ENCODE measurements at regions not wholly inside any gene's neighbourhood (a gene's known extent, or its start where the extent isn't known, plus 50 kb on each side); places are given as distances from the start of the nearest gene placed in this dataset.

DNA sequence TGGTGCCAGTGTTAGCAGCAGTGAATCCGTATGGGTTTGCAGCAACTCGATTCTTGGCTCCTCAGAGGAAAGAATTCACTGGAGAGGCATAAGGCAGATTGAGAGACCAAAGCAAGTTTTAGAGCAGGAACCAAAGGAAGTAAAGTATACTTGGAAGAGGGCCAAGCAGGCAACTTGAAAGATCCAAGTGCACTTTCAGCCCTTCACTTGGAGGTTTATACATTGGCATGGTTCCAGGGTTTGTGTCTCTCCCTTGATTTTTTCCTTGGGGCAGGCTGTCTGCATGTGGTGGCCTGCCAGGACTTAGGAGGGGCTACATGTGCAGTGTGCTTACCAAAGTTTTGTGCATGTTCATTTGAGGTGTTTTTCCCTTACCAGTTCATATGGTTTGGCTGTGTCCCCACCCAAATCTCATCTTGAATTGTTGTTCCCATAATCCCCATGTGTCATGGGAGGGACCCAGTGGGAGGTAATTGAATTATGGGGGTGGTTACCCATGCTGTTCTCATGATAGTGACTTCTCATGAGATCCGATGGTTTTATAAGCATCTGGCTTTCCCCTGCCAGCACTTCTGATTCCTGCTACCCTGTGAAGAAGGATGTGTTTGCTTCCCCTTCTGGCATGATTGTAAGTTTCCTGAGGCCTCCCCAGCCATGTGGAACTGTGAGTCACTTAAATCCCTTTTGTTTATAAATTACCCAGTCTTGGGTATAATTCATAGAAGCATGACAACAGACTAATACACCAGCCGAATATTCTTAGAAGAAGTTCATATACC, 86.2 kb upstream of the TSPAN5 start:
- H3K9me3 ChIP-seq (ENCODE audit: low read length): no peaks in the 10 kb centered on the region
- H3K4me2 ChIP-seq (ENCODE audit: low read length): no peak overlapping the region
- no peaks in the 10 kb centered on the region for H3K9me2 ChIP-seq (ENCODE audit: insufficient read depth, low read length)
- H4K20me1 ChIP-seq (ENCODE audit: insufficient read depth, low read length): no peaks in the 10 kb centered on the region
- H3K36me3 ChIP-seq (ENCODE audit: insufficient read depth, low read length): no peaks in the 10 kb centered on the region
- no peaks in the 10 kb centered on the region for H3K4me1 ChIP-seq (ENCODE audit: insufficient read depth, low read length, poor library complexity, severe bottlenecking)
- no peak for DNase-seq (ENCODE audit: low spot score)
- H2AFZ ChIP-seq (ENCODE audit: low read length): no peak overlapping the region
- no TSS peak for BruUV-seq (replicated peaks)
- ChIA-PET POLR2A (no interaction called here), CTCF (ENCODE audit: unreplicated experiment) (no interaction called here)
- intact Hi-C loops (cut with micrococcal nuclease; ENCODE audit: unreplicated experiment): no loop called here
- no peak overlapping the region for H3K27ac ChIP-seq (ENCODE audit: low read depth, low read length, poor library complexity, severe bottlenecking)
- no peak overlapping the region for H3K4me3 ChIP-seq (ENCODE audit: low read depth, low read length, poor library complexity, severe bottlenecking)
- no peaks in the 10 kb centered on the region for H3K79me2 ChIP-seq (ENCODE audit: insufficient read depth, low read depth, low read length)
- no peak for TF ChIP-seq EZH2phosphoT487 (IDR thresholded peaks at IDR 0.05; ENCODE audit: borderline replicate concordance, low read depth, low read length)
- TF ChIP-seq, protein P1, sequence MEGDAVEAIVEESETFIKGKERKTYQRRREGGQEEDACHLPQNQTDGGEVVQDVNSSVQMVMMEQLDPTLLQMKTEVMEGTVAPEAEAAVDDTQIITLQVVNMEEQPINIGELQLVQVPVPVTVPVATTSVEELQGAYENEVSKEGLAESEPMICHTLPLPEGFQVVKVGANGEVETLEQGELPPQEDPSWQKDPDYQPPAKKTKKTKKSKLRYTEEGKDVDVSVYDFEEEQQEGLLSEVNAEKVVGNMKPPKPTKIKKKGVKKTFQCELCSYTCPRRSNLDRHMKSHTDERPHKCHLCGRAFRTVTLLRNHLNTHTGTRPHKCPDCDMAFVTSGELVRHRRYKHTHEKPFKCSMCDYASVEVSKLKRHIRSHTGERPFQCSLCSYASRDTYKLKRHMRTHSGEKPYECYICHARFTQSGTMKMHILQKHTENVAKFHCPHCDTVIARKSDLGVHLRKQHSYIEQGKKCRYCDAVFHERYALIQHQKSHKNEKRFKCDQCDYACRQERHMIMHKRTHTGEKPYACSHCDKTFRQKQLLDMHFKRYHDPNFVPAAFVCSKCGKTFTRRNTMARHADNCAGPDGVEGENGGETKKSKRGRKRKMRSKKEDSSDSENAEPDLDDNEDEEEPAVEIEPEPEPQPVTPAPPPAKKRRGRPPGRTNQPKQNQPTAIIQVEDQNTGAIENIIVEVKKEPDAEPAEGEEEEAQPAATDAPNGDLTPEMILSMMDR (conservative IDR thresholded peaks at IDR 0.05; ENCODE audit: low read length): no peak

DNA sequence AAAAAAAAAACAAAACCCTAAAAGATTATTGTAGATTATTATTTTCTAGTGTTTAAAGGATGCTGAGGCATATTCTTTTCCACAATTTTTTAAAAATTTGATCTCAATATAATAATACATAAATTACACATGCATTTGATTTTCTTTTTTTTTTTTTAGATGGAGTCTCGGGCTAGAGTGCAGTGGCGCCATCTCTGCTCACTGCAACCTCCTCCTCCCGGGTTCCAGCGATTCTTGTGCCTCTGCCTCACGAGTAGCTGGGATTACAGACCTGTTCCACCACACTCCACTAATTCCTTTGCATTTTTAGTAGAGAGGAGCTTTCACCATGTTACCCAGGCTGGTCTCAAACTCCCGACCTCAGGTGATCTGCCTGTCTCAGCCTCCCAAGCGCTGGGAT, 83.5 kb upstream of the TSPAN5 start:
- Histone ChIP-seq H3K9me2 (ENCODE audit: insufficient read depth, low read length) (no peaks in the 10 kb centered on the region), H4K20me1 (ENCODE audit: insufficient read depth, low read length) (no peaks in the 10 kb centered on the region), H2AFZ (ENCODE audit: low read length) (no peak overlapping the region), H3K4me1 (ENCODE audit: insufficient read depth, low read length, poor library complexity, severe bottlenecking) (no peaks in the 10 kb centered on the region), H3K79me2 (ENCODE audit: insufficient read depth, low read depth, low read length) (no peaks in the 10 kb centered on the region), H3K27ac (ENCODE audit: low read depth, low read length, poor library complexity, severe bottlenecking) (no peak overlapping the region), H3K9me3 (ENCODE audit: low read length) (no peaks in the 10 kb centered on the region), H3K4me2 (ENCODE audit: low read length) (no peak overlapping the region), H3K36me3 (ENCODE audit: insufficient read depth, low read length) (no peaks in the 10 kb centered on the region), H3K4me3 (ENCODE audit: low read depth, low read length, poor library complexity, severe bottlenecking) (no peak overlapping the region)
- ChIA-PET CTCF (ENCODE audit: unreplicated experiment) (no interaction called here), POLR2A (interaction anchor here (0.7 kb wide), 3 partner anchors 66 to 556 kb away, joined by 3 to 5 read pairs (median 5); no protein-coding TSS in a partner anchor)
- TF ChIP-seq, protein P1 (conservative IDR thresholded peaks at IDR 0.05; ENCODE audit: low read length): no peak
- no peak for TF ChIP-seq EZH2phosphoT487 (IDR thresholded peaks at IDR 0.05; ENCODE audit: borderline replicate concordance, low read depth, low read length)
- intact Hi-C loops (cut with micrococcal nuclease; ENCODE audit: unreplicated experiment): no loop called here
- DNase-seq (ENCODE audit: low spot score): no peak
- BruUV-seq (replicated peaks): no TSS peak

- Histone ChIP-seq H3K27ac (ENCODE audit: low read depth, low read length, poor library complexity, severe bottlenecking) (no peak overlapping the region), H3K4me2 (ENCODE audit: low read length) (no peak overlapping the region), H3K9me3 (ENCODE audit: low read length) (no peaks in the 10 kb centered on the region), H3K36me3 (ENCODE audit: insufficient read depth, low read length) (no peaks in the 10 kb centered on the region), H3K4me1 (ENCODE audit: insufficient read depth, low read length, poor library complexity, severe bottlenecking) (no peaks in the 10 kb centered on the region), H3K9me2 (ENCODE audit: insufficient read depth, low read length) (no peaks in the 10 kb centered on the region), H3K4me3 (ENCODE audit: low read depth, low read length, poor library complexity, severe bottlenecking) (no peak overlapping the region), H4K20me1 (ENCODE audit: insufficient read depth, low read length) (no peaks in the 10 kb centered on the region), H2AFZ (ENCODE audit: low read length) (no peak overlapping the region), H3K79me2 (ENCODE audit: insufficient read depth, low read depth, low read length) (no peaks in the 10 kb centered on the region)
- CTCF ChIA-PET (ENCODE audit: unreplicated experiment): no interaction called here
- no peak for DNase-seq (ENCODE audit: low spot score)
- POLR2A ChIA-PET: interaction anchor here (0.6 to 0.7 kb wide), 2 partner anchors 86 to 329 kb away, joined by 3 to 7 read pairs; no protein-coding TSS in a partner anchor
- no peak for TF ChIP-seq EZH2phosphoT487 (IDR thresholded peaks at IDR 0.05; ENCODE audit: borderline replicate concordance, low read depth, low read length)
- TF ChIP-seq, protein P1 (conservative IDR thresholded peaks at IDR 0.05; ENCODE audit: low read length): no peak
- no TSS peak for BruUV-seq (replicated peaks)
- intact Hi-C loops (cut with micrococcal nuclease; ENCODE audit: unreplicated experiment): no loop called here
Measured at GRCh38 chr4:98739751-98740150, 81.3 kb upstream of the TSPAN5 start.
